Esophagus squamous epithelium (tissue), 4 donors: ENCODE measurements at regions not wholly inside any gene's neighbourhood (a gene's known extent, or its start where the extent isn't known, plus 50 kb on each side); places are given as distances from the start of the nearest gene placed in this dataset.

ENCODE experiments used
- POLR2A ChIP-seq, 4 donors: fragments of 450-650 bp; IDR thresholded peaks; one replicate each; pipeline ENCODE4 v1.6.1; 2017; ENCODE audit warnings: antibody characterized with exemption in 4 of 4, mild to moderate bottlenecking in 4 of 4, moderate library complexity in 3 of 4
- TF ChIP-seq, protein P1 (sequence below), 6 experiments: fragments of 450-650 bp in 4 of 6; fragments of 200-600 bp in 2 of 6; sonication (generic) in 2 of 6; IDR thresholded peaks; one replicate each; pipeline ENCODE4 v1.5.1; 2016 to 2019; ENCODE audit warnings: antibody characterized with exemption in 6 of 6, mild to moderate bottlenecking in 4 of 6, moderate library complexity in 4 of 6

DNA sequence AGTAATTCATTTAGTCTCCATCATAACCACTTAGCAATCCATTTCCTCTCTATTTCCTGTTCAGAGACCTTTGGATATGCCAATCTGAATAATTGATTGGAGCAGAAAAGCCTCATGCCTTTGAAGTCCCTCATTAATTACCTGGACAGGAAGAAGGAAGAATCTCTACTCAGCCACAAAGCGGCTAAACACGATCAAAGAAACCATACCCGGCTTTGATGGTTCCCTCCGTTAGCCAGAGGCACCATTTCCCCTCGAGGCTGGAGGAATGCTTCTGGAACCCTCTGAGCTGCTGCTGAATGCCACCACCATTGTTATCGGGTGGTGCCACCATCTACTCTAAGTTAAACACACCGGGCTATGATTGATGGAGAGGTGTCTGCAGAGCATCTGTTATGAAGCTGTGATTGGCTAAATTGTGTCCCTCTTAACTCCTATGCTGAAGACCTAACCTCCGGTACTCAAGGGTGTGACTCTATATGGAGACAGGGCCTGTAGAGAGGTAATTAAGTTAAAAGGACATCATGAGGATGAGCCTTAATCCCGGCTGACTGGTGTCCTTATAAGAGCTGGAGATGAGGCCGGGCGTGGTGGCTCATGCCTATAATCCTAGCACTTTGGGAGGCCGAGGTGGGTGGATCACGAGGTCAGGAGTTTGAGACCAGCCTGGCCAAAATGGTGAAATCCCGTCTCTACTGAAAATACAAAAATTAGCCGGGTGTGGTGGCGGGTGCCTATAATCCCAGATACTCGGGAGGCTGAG is 168.6 kb downstream of the CTTN start:
- TF ChIP-seq, protein P1, sequence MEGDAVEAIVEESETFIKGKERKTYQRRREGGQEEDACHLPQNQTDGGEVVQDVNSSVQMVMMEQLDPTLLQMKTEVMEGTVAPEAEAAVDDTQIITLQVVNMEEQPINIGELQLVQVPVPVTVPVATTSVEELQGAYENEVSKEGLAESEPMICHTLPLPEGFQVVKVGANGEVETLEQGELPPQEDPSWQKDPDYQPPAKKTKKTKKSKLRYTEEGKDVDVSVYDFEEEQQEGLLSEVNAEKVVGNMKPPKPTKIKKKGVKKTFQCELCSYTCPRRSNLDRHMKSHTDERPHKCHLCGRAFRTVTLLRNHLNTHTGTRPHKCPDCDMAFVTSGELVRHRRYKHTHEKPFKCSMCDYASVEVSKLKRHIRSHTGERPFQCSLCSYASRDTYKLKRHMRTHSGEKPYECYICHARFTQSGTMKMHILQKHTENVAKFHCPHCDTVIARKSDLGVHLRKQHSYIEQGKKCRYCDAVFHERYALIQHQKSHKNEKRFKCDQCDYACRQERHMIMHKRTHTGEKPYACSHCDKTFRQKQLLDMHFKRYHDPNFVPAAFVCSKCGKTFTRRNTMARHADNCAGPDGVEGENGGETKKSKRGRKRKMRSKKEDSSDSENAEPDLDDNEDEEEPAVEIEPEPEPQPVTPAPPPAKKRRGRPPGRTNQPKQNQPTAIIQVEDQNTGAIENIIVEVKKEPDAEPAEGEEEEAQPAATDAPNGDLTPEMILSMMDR (IDR thresholded peaks at IDR 0.05) = no peak
- TF ChIP-seq POLR2A (IDR thresholded peaks at IDR 0.05) = no peak
